GM21367 (cell line): ENCODE measurements at regions not wholly inside any gene's neighbourhood (a gene's known extent, or its start where the extent isn't known, plus 50 kb on each side); places are given as distances from the start of the nearest gene placed in this dataset.

Experiments
- ATAC-seq: cut with Tn5 transposase; IDR thresholded peaks from one replicate; pipeline ENCODE4 v1.9.1; 2021; ENCODE audit not compliant: unreplicated experiment

DNA sequence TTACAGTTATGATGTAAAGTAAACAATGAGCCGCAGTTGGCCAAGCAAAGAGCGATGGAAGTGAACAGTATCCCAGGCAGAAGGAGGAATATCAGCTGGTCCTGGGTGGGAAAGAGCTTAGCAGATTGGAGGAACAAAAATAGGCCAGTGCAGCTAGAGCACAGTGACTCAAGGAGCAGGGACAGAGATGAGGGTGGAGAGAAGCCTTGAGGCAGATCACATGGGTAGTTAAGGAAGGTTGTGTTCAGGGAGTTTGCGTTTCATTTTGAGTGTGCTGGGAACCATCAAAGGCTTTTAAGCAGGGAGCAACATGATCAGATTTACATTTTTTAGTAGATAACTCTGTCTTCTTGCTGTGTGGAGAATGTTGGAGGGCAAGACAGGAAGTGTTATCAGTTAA lies 113.6 kb downstream of the OAT start:
- no peak for ATAC-seq

DNA sequence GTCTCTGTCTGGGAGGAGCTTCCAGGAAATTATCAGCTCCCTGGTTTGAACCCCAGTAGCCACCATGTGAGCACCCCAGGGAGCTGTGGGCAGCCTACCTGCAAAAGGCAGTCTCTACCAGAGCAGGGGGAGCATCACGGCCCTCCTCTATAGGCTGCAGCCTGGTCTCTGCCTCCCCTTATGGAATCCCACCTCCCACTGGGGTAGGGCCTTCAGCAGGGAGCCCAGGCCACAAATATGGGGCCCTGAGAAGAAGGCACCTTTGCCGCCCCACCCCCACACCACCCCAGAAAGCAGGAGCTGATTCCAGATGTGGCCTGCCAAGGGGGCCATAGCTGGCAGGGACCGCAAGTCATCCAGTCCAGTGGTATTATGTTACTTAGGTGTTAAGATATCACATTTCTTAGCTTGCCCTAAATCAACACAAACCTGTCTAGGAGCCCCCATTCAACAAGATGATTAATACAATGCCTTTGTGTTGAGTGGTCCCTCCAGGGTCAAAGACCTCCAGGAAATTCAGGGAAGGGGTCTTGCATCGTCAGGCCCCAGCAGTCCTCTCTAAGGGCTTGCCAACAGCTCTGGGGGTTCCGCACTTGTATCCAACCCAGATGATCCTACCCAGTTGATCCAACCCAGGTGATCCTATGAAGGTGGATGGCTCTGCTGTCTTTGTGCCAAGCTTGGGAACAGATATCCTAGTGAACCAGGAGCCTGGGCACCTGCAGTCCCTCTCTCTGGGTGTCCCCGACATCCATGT lies 114.9 kb downstream of the OAT start:
- no peak for ATAC-seq

DNA sequence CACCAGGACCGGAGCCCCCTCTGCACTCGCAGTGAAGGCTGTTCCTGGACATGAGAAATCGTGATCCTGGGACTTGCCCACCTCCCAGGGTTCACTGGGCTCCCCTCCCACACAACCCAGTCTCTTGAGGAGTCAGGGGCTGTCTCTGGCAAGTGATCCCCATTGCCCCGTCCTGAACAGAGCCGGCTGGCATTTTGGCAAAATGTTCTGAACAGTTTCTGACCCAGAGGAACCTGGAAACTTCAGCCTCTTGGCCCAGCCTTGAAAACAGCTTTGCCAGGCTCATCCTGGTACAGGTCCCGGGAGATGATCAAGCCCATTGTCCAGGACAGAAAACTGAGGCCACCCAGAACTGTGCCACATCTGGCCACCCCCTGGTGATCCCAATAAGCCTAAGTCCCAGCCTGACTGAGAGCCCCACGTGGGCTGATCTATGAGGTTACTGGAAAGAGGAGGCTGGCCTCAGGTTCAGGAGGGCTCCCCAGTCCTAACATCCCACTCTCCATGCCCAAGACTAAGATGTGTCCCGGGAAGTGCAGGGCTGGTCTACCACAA lies 115.7 kb downstream of the OAT start:
- ATAC-seq: no peak

DNA sequence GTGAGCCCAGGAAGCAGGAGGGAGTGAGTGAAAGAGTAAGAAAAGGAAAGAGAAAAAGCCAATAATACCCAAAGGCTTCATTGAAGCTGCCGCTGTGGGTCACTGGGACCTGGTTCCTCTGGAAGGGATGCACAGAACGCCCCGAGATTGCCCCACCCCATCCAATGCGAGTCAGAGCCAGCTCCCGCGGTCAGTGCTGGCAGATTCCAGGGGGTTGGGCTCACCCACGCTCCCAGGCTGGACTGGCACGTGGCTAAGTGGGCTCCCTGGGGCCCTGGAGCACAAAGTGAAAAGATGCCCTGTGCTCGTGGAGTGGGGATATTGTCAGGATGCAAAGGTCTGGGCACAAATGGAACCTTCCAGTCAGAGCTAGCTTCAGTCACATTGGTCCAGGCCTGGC lies 117.0 kb downstream of the OAT start:
- ATAC-seq: no peak

DNA sequence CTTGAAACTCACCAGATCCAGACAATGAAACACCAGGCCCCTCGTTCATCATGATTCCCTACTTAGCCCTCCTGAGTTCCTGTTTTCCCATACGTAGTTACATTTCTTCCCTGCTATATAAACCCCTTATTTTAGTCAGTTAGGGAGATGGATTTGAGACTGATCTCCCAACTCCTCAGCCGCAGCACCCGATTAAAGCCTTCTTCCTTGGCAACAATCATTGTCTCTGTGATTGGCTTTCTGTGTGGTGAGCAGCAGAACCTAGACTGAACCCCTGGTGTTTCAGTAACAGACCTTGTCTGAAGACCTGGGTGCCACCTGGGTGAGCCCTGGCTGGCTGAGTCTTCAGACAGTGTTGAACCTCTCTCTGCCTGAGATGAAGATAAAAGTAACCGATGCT lies 118.0 kb downstream of the OAT start:
- ATAC-seq: no peak

DNA sequence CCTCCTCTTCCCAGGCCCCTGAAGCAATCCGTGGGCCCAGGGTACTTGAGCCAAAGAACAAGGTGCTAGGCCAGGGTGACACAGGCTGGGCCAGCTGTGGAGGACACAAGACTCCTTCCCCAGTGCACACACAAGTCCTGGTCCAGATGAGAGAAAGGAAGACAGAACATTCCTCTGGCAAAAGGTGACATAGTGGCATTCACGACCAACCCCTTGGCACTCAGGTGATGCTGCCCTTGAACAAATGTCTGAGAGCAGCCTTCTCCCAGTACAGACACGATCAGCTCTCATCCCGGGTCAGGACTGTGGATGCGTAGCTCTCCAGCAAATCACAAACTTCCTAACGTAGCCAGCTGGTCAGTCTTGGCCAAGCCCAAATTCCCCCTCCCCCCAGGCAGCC lies 118.5 kb downstream of the OAT start:
- ATAC-seq: no peak

DNA sequence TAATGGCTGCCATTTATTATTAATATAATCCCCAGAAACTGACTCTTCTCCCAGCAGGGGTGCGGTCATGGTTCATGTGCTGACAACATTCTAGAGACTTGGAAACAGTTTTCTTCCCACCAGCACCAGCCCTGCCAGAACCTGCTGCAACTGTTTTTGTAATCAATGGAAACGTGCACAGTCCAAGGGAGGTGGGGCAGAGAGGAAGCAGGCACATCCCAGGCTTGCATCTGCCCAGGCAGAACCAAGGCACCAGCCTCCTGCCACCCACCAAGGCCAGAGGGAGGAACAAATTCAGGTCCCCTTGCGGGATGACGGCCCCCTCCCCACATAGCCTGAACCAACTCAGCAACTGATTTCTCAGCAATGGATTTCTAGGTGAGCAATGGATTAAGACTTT lies 119.0 kb downstream of the OAT start:
- ATAC-seq: no peak

DNA sequence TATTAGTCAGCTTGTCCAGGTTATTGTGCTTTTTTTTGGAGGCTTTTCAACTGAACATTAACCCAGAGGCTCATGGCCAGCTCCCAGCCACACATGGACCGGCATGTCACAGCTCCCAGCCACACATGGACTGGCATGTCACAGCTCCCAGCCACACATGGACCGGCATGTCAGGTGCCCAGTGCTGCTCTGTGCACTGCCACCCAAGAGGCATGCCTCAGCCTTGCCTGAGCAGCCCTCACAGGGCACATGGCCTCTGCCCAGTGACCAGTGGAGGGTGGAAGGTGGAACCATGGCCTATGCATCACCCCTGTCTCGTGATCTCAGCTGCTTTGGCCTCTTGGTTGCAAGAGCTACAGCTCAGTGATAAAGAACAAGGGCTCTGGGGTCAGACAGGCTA lies 119.8 kb downstream of the OAT start:
- no peak for ATAC-seq

DNA sequence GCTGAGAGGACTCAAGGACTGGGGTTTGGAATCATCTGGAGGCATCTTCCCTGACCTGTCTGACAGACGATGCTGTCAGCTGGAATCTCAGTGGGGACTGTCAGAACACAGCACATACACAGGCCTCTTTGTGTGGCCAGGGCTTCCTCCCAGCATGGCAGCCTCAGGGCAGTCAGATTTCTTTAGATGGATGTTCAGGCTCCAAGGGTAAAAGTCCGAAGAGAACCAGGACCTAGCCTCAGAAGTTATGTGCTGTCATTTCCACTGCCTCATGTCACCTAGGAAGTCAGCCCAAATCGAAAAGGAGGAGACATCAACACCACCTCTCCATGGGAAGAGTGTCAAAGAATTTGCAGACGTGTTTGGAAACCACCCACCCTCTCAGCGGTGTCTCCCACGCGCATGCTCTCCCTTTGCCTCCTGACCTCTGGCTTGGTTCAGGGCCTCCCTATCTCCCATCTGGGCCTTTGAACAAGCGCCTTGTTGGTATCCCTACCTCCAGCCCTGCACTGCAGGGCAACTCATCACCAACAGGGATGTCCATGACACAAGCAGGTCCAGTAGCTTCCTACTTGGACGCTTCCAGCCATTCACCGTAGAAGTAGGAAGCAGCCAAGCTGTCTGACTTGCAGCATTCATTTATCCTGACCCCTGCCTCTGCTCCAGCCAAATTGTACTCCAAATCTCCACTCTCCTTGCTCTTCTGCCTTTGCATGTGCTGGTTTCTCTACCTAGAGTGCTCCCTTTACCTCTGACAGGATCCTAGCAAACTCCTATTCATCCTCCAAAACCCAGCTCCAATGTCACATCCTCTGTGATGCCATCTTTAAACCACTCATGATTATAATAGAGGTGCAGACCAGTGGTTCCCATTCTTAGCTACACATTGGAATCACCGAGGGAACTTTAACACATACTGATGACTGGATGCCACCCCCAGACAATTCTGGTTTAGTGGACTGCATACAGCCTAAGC lies 121.6 kb downstream of the OAT start:
- no peak for ATAC-seq

DNA sequence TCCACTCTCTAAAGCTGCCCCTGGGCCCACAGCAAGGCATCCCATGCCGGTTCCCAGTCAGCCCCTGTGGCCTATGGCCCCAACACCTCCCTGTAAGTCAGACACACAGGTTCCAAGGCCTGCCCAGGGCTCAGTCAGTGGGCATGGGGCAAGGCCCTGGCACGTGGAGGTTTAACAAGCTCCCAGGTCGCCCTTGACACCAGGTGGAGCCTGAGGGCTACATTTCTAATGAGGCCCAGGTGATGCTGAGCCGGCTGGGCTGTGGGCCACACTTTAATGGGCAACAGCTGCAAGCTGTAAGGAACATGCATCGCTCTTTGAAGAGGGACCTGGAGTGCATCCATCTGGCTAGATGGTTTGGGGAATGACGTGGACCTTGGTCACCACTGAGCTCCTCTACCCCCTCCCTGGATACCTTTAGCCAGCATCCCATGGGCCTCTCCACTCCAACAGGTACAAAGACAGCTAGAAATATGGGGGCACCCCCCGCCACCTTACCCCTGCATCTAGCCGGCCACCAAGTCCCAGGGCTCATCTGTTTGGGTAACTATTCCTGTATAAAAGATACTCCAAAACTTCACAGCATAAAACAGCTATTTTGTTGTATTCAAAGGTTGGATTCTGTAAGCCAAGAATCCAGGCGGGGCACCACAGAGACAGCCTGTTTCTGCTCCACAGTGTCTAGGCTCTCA lies 122.5 kb downstream of the OAT start:
- ATAC-seq: no peak

DNA sequence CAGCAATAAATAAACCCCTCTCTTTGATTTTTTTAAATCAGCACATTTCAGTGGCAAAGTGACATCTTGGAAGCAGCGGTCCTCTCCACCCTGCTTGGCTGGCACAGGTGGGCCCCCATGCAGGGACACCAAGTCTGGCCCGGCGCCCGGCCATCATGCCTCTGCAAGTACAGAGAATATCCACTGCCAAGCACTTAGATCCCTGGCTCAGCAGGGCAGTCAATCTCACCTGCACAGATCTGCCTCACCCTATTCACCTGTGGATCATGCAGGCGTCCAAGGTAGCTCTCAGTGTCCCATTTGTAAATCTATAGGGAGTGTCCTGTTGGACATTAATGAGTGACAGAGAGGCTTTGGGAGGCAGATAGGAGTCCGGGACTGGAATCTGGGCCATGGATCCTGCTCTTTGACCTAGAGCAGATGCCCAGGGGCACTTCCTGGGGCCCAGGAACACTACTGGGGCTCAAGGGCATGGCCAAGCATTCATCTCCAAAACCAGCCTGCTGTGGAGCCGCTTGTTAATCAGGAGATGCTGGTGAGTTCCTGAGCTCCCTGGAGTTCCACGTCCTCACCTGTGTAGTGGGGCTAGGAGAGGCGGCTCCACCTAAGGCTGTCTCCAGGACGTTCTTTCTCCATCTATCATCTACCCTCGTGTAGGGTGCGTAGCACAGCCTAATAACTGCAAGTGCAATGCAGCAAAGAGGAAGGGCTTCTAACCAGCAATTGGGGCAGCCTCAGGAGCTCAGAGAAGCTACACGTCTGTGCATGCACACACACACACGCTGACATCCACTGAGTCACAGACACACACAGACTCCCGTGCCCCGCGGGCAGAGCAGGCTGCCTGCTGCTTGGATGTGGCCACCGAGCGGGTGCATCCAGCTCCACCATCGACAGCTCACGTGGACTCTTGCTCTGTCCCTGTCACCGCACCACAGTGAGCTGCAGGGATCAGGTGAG lies 123.6 kb downstream of the OAT start:
- ATAC-seq: no peak

DNA sequence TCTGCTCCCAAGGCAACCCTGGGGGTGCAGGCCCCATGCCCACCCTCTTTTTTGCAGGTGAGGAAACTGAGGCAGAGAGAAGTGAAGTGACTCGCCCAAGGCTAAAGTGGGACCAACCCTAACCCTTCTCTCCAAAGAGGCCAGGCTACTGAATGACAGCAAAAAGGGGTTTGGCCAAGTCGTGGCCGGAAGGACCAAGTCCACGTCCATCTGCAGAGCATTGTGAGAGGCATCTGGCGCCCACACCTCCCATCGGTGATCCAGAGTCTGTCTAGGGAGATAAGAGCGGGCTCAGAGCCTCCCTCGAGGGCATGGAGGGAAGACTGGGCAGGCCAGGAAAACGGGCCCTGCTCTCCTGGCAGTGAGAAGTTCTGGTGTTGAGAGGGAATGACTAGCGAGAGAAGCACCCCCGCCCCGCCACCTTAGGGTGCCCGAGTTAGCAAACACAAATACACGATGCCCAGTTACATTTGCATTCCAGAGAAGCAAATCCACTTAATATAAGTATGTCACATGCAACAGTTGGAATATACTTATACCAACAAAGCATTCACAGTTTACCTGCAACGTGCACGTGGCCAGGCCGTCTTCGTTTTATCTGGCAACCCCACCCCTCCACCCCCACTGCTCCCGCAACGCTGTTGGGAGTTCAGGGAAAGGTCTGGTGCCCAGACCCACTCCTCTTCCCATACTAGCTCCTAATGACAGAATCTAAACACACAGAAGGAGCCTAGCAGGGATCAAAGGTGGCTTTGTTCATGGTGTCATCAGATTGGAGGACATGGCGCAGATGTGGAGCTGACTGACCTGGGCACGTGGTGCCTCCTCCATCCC lies 124.9 kb downstream of the OAT start:
- ATAC-seq: no peak

DNA sequence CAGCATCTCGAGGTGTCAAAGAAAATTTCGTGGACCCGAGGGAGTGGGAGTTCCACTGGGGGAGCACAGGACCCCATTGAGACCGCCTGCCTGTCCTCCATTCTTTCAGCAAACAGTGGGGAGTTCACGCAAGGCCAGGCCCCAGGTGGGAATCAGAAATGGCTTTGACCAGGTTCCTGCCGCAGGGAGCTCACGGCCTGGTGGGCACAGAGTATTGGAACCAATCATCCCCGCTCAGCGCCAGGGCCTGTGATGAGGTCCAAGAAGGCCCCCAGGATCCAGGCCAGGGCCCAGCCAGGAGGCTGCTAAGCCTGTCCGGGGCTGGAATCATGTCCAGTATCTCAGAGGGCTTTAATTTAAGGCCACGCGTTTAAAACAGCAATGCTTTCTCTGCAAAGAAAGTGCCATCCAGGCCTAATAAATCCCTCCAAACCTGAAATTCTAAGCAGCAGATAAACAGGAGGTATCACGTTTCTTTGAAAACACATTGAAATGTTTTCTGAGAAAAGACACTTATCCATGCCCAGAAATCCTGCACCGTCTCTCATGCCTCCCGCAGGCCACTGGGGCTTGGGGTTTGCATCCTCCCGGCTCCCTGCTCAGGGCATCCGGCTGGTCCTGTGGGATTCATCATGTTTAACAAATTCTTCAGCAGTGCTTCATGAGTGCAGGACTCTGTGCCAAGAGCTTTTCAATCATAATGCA lies 125.7 kb downstream of the OAT start:
- no peak for ATAC-seq

DNA sequence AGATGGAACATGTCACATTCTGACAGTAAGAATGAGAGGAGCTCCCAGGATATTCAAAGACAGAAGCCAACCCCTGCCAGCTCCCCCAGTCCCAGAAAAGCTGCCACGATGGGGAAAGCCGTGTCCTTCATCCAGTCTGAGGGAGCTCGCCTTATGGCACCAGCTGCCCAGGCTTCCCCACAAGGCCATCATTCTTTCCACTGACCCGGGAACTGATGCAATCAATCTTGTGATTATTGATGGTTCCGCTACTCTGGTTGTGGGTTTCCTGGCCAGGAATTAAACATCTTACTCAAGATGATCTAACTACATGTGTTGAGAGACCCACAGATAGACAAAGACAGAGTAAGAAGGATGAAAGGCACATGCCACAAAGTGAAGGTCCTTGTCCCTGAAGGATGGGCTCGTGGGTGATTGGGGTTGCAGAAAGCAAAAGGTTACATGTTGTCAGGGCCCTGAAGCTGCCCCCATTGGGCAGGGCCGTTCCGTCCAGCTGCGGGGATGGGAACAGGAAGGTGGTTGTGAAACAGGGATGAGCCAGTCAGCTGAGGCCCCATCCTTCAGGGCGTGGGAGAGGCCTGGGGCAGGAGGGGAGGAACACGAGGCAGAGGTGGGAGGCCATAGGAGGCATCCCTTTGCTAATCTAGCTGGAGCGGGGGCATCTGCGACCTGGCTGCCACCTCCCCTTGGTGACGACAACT lies 127.6 kb downstream of the OAT start:
- ATAC-seq: no peak

DNA sequence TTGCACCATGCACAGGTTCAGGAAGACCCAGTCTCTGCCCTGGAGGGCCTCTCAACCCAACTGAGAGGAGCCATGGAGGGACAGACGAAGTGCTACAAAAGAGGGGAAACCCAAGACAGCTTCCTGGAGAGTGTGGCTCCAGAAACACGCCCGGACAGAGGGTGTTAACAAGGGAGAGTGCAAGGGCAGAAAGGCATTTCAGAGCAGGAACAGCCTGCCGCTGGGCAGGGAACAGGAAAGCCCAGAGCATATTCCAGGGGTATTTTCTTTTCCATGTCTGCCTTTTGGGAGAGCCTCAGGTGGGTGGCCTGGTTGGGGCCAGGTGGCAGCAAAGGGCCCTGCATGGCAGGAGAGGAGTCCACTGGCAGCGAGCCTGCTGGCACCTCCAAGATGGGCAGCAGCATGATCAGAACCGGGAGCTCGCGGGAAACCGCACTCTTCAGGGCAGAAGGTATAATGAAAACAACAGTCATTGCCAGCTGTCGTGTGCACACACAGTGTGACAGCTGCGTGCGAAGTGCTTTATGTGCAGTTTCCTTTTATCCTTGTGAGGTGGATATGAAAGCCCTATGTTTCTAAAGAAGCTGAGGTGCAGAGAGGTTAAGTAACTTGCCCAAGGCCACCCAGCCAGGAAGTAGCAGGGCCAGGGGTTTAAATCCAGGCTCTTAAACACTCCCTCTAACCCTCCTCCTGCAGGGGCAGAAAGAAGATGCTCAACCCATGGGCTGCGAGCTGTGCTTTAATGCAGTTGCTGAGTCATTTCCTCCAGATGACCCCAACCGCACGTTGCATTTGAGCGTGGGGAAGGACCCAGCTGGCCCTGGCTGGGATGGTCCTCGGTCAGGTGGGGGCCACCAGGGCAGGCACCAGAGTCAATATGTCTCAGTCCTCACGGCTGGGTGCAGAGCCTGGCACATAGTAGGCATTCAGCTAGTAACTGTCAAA lies 128.6 kb downstream of the OAT start:
- no peak for ATAC-seq

DNA sequence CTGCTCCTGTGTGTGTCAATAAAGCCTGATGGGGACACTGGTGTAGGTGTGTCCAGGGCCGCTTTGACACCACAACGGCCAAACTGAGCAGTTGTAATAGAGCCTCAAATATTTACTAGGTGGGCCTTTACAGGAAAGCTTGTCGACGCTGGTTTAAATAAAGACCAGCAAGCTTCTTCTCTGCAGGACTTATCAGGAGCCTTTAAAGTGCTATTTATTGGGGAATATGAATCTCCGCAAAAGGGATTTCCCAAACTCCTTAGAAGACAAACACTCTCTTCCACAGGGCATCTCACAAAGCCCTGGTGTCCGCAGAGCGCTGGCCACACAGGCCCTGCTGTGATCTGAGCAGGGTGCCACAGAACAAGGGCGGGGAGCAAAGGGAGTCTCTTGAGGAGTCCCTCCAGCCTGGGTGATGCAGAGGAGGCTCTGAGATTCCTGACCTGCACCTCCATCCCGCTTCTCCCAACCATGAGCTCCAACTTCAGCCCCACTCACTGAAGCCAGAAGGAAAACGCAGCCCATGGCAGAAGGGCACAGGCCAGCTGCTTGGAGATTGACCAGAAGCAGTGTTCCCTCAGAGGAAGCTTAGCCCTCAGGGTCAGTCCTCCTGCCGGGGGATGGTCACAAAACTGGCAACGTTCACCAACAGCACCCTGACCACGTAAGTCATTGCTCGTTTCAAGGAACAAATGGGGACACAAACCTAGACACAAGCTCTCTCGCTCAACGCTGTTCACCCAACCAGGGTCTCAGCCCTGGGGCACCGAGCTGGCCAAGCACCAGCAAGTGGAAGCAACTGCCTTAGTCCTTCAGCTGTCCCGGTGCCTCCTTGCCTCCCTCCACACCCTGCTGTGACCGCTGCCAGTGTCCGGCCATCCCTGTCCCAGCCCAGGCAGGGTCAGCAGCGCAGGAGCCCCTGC lies 129.5 kb downstream of the OAT start:
- no peak for ATAC-seq
